OCI-LY7 (cell line): ENCODE measurements at regions not wholly inside any gene's neighbourhood (a gene's known extent, or its start where the extent isn't known, plus 50 kb on each side); places are given as distances from the start of the nearest gene placed in this dataset.

ENCODE experiments used
- BruUV-seq: library from RNA; stranded (reverse); fragments of 400-500 nt; replicated peaks from 2 replicates; lab custom pipeline; 2021; lab: Mats Ljungman, UMichigan
- CTCF ChIA-PET: fragments of 300-600 bp; sonication (Branson Sonifier 250); formaldehyde crosslinking; loops from one replicate; lab custom pipeline; 2022; ENCODE audit warnings: antibody characterized with exemption; ENCODE audit not compliant: unreplicated experiment; lab: Charles Lee
- POLR2A ChIA-PET: fragments of 300-600 bp; sonication (Branson Sonifier 250); formaldehyde crosslinking; loops from one replicate; lab custom pipeline; 2022; ENCODE audit warnings: antibody characterized with exemption; lab: Charles Lee
- DNase-seq: peaks from one replicate; pipeline ENCODE4 v3.0.0-alpha.2; 2015; ENCODE audit warnings: low spot score
- H2AFZ ChIP-seq: fragments of 200-600 bp; sonication (generic), shearing (Covaris generic); 2 replicates; pipeline ENCODE4 v1.6.1; 2014; ENCODE audit warnings: mild to moderate bottlenecking, antibody characterized with exemption, low read length, moderate library complexity
- H3K27ac ChIP-seq: fragments of 200-600 bp; sonication (generic); 2 replicates; pipeline ENCODE4 v1.5.1; 2014; ENCODE audit warnings: mixed run types, low read depth, mild to moderate bottlenecking, moderate library complexity, low read length, inconsistent platforms; ENCODE audit not compliant: poor library complexity, severe bottlenecking
- H3K36me3 ChIP-seq: fragments of 200-600 bp; sonication (generic); 2 replicates; pipeline ENCODE4 v1.6.1; 2014; ENCODE audit warnings: mild to moderate bottlenecking, antibody characterized with exemption, low read length, moderate library complexity, mixed read lengths; ENCODE audit not compliant: insufficient read depth
- H3K4me1 ChIP-seq: fragments of 200-600 bp; sonication (generic); 2 replicates; pipeline ENCODE4 v1.5.1; 2014; ENCODE audit warnings: mild to moderate bottlenecking, low read length; ENCODE audit not compliant: insufficient read depth, poor library complexity, severe bottlenecking
- H3K4me2 ChIP-seq: fragments of 200-600 bp; sonication (generic); 2 replicates; pipeline ENCODE4 v1.6.1; 2014; ENCODE audit warnings: mild to moderate bottlenecking, low read length
- H3K4me3 ChIP-seq: fragments of 200-600 bp; sonication (generic); 2 replicates; pipeline ENCODE4 v1.5.1; 2014; ENCODE audit warnings: mild to moderate bottlenecking, low read depth, low read length; ENCODE audit not compliant: poor library complexity, severe bottlenecking
- H3K79me2 ChIP-seq: fragments of 200-600 bp; sonication (generic); 2 replicates; pipeline ENCODE4 v1.6.1; 2016; ENCODE audit warnings: low read depth, mild to moderate bottlenecking, low read length, moderate library complexity, mixed read lengths; ENCODE audit not compliant: insufficient read depth
- H3K9me2 ChIP-seq: fragments of 200-600 bp; sonication (generic); 2 replicates; pipeline ENCODE4 v1.6.1; 2016; ENCODE audit warnings: mild to moderate bottlenecking, low read length, mixed read lengths; ENCODE audit not compliant: insufficient read depth
- H3K9me3 ChIP-seq: fragments of 200-600 bp; sonication (generic); 2 replicates; pipeline ENCODE4 v1.6.1; 2014; ENCODE audit warnings: mild to moderate bottlenecking, mixed run types, low read length, mixed read lengths
- H4K20me1 ChIP-seq: fragments of 200-600 bp; sonication (generic); 2 replicates; pipeline ENCODE4 v1.6.1; 2014; ENCODE audit warnings: mild to moderate bottlenecking, antibody characterized with exemption, low read length, moderate library complexity, mixed read lengths; ENCODE audit not compliant: insufficient read depth
- CTCF ChIP-seq: fragments of 200-600 bp; sonication (generic); conservative IDR thresholded peaks from 2 replicates; pipeline ENCODE4 v1.5.1; 2014; ENCODE audit warnings: mild to moderate bottlenecking, antibody characterized with exemption, low read length, moderate library complexity, mixed read lengths
- EZH2phosphoT487 ChIP-seq: fragments of 200-600 bp; sonication (generic); IDR thresholded peaks from 2 replicates; pipeline ENCODE4 v1.6.1; 2018; ENCODE audit warnings: low read depth, borderline replicate concordance, mild to moderate bottlenecking, mixed run types, antibody characterized with exemption, low read length, moderate library complexity, mixed read lengths
- intact Hi-C: fragments of 100-400 bp; cut with micrococcal nuclease; formaldehyde crosslinking; loops from one replicate; pipeline ENCODE4 v1.10.0; 2022; ENCODE audit not compliant: unreplicated experiment

GRCh38 chr7:16137944-16138343 is 283.4 kb downstream of the CRPPA start:
- Histone ChIP-seq H3K9me3 (no peaks in the 10 kb centered on the region), H3K27ac (no peak overlapping the region), H3K4me2 (no peak overlapping the region), H3K4me3 (no peak overlapping the region), H3K9me2 (no peaks in the 10 kb centered on the region), H3K79me2 (no peaks in the 10 kb centered on the region), H3K4me1 (no peaks in the 10 kb centered on the region), H4K20me1 (no peaks in the 10 kb centered on the region), H2AFZ (no peak overlapping the region), H3K36me3 (no peaks in the 10 kb centered on the region)
- ChIA-PET CTCF (no interaction called here), POLR2A (interaction anchor here (1.0 to 2.0 kb wide), 2 partner anchors 9 to 28 kb away, joined by 3 to 6 read pairs; no protein-coding TSS in a partner anchor)
- TF ChIP-seq EZH2phosphoT487 (no peak), CTCF (no peak)
- no TSS peak for BruUV-seq
- intact Hi-C loops: no loop called here
- no peak for DNase-seq

GRCh38 chr7:16136896-16137295 is 284.4 kb downstream of the CRPPA start:
- CTCF ChIA-PET: no interaction called here
- H3K79me2 ChIP-seq: no peaks in the 10 kb centered on the region

More at GRCh38 chr7:16136896-16137295, 284.4 kb downstream of the CRPPA start:
- intact Hi-C loops: no loop called here
- Histone ChIP-seq H3K27ac (no peak overlapping the region), H3K4me3 (no peak overlapping the region), H3K9me3 (no peaks in the 10 kb centered on the region), H3K4me2 (no peak overlapping the region), H3K9me2 (no peaks in the 10 kb centered on the region), H2AFZ (no peak overlapping the region), H3K36me3 (no peaks in the 10 kb centered on the region), H4K20me1 (no peaks in the 10 kb centered on the region), H3K4me1 (no peaks in the 10 kb centered on the region)
- POLR2A ChIA-PET: interaction anchor here (1.1 to 2.0 kb wide), 3 partner anchors 9 to 29 kb away, joined by 3 to 6 read pairs (median 5); no protein-coding TSS in a partner anchor
- no peak for DNase-seq
- no peak for TF ChIP-seq CTCF
- TF ChIP-seq EZH2phosphoT487: no peak
- no TSS peak for BruUV-seq
